NCI-H2196 treated with DMSO at 0.1 percent for 48 hours (cell line): ENCODE measurements at regions not wholly inside any gene's neighbourhood (a gene's known extent, or its start where the extent isn't known, plus 50 kb on each side); places are given as distances from the start of the nearest gene placed in this dataset.
"Not testable (repeated sequence)": the region's sequence is repeated elsewhere in the genome, so short reads cannot be mapped to it uniquely, and the experiment has no call there.

ENCODE experiments used
- DNase-seq: peaks from one replicate; lab custom pipeline; 2025; ENCODE audit not compliant: unreplicated experiment; lab: John Stamatoyannopoulos, UW

DNA sequence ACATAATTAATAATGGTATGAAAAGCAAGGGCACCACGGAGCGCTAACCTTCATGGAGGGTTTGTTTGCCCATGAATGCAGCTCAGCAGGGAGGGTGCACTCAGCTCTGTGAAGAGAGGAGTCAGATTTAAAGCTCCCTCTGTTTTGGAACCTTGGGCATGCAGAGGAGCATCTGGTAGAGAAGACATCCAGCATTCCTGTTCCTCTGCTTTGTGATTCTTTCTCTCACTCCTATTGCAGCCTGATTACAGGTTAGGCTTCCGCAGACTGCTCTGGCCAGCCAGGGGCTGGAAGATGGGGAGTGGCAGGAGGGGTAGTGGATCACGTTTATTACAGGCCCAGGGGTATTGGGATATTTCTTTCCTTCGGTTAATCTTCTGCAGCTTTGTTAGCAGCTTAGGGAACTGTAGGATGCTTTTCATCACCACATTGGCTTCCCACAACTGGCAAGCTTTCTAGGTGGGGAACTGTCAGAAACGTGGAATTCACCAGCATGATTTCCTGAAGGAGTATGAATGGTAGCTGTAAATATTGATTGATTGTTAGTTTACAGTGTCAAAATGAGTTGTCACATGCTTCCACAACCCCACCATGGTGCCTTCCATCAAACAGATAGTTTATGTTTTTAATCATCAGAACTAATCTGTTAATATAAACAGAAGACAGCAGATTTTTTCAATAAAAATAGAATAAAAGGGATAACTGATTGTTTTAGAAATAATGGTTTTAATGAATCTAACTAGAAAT, 201.1 kb downstream of the VAPA start:
- no peak for DNase-seq

DNA sequence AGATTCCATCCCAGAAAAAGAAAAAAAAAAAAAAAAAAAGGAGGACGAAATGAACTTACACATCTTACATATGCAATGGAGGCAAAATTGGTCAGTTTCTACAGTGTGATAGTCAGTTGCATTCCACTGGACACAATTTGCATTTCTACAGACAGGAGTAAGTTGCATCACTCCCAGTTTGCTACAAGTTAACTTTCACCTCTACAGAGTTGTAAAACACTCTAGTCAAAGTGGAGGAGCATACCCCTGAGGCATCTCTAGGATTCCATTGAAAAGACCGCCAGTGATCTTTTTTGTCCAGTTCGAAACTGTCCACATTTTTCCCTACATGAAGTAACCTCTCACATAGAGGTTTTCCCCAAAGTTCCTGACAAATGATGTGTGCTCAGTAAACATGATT, 202.8 kb downstream of the VAPA start:
- DNase-seq = no peak

GRCh38 chr18:10119528-10119927, 205.7 kb downstream of the VAPA start:
- DNase-seq = no peak

DNA sequence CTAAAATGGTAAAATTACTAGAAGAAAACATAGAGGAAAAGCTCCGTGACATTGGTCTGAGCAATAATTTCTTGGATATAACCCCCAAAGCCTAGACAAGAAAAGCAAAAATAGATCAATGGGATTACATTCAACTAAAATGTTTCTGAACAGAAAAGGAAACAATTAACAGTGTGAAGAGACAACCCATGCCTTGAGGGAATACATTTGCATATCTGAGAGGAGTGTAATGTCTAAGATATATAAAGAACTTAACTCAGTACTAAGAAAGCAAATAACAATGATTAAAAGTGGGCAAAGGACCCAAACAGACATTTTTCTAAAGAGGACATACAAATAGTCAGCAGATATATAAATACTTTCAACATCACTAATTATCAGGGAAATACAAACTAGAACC, 206.2 kb downstream of the VAPA start:
- no peak for DNase-seq

DNA sequence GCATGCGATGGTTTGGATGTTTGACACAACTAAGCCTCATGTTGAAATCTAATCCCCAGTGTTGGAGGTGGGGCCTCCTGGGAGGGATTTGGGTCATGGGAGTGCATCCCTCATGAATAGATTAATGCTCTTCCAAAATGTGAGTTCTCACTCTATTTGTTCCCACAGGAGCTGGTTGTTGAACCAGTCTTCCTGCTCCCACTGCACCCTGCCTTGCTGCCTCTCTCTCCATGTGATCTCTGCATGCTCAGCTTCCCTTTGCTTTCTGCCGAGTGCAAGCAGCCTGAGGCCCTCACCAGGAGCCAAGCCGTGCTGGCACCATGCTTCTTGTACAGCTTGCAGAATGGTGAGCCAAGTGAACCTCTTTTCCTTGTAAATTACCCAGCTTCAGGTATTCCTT, 206.8 kb downstream of the VAPA start:
- DNase-seq = no peak

DNA sequence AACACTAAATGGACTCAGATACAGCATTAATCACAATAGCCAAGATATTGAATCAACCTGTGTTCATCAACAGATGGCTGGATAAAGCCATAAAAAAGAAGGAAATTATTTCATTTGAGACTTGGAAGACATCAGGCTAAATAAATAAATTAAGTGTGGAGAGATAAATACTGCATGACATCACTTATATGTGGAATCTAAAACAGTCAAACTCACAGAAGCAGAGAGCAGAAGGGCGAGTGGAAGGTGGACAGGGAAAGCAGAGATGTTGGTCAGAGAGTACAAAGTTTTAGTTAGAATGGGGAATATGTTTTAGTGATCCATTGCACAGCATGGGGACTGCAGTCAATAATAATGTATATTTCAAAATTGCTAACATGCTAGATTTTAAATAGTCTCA, 207.2 kb downstream of the VAPA start:
- DNase-seq = no peak

GRCh38 chr18:10121786-10122515, 208.1 kb downstream of the VAPA start:
- peak; percentile 95 for DNase-seq

DNA sequence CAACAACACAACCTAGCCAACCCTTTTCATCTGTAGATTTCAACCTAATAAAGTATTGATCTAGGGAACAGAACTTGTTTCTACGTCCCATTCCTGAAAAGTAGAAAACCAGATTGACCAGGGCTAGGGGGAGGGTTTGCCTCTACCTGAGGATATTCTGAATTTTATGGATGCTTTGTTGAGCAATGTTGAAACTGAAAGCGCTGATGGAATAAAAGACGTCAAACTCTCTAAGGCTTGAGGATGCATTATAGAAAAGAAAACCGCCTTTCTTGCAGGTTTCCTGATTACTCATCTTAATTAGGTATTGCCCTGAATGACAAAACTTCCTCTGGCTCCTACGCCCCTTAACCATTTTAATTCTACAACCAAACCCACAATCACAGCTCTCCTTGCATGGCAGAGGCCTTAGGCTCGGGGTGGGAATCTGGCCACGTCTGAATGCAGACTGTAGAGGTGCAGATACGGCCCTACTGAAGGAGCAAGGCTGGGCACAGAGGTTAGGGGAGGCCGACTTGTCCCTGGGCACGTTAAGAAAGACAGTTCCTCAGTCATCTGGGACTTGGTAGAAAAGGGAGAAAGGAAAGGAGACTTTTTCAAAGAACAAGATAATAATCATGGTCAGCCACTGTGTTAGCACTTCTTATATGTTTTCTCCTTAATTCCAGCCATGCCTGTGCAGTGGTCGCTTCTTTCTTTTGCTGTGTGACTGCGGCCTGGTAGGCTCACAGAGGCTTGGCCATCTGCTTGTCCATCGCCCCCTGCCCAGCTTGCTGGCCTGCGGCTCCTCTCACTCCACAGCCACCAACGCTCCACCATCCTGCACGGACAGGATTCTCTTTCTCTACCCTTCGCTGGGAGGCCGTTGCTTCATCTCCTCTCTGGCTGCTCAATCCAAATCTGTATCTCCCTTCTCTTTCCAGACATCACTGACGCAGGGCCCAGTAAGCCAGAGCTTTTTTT, 209.5 kb downstream of the VAPA start:
- no peak for DNase-seq

DNA sequence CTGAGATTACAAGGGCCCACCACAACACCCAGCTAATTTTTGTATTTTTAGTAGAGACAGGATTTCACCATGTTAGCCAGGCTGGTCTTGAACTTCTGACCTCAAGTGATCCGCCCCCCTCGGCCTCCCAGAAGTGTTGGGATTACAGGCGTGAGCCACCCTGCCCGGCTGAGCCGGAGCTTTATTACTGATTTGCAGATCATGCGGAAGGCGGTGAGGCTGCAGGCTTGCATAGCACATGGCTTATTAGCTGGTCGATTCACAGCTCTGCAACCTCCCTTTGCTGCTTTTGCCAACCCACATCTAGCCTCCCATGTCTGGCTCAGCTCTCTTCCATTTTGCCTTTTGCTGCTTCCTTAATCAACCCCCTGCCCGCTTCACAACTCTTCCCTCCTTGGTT, 210.3 kb downstream of the VAPA start:
- DNase-seq = no peak

DNA sequence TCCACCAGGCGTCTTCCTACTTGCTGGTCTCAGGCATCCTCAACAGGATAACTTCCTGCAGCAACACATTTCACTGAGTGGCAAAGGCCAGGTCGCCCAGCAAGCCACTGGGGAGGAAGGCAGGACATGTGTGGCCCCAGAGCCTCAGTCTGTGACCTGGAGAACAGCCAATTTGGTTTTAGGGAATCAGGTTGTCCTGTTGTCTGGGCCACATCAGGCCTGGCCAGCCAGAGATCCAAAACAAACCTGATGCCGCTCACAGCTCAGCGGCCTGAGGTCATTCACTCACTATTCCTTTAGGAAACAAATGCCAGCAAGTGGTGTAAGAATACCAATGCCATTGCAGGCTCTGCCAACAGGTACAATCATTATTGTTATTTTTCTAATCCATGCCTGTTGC, 210.7 kb downstream of the VAPA start:
- no peak for DNase-seq

DNA sequence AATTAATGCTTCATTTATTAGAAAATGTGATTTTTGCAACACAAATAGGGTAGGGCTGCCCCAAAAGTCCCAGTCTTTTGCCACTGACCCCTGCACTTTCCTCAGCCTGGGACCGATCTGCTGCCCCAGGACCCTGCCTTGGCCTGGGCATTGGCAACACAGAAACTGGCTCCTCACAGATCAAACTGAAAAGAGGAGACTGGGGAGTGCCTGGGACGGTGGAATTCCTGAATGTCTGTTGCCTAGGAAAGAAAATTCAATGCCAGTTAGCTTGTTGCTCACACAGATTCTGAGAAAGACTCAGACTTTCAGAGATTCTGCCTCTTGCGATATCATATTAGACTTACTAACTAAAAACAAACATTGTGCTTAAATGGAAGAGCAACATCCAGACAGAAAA, 211.2 kb downstream of the VAPA start:
- no peak for DNase-seq

- no peak for DNase-seq
Observed at GRCh38 chr18:10127729-10128128, 213.9 kb downstream of the VAPA start.

GRCh38 chr18:10128921-10129501, 215.2 kb downstream of the VAPA start:
- no peak for DNase-seq

GRCh38 chr18:10130606-10131005, 216.8 kb downstream of the VAPA start:
- no peak for DNase-seq

DNA sequence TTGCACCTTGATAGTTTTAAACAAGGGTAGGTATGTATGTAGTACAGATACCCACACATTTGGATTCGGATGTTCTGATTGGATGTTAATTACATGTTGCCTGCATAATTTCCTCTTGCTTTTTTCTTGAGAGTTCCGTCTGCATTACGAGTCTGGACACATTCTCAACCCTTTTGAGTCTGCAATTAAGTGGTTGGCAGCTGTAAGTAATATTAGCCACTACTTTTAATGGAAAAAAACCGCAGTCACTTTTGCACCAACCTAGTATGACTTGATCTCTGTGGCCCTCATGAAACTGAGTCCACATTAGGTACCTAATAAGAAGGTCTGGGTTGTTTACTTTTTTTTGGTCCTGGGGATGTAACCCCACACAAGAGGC, 217.3 kb downstream of the VAPA start:
- DNase-seq = no peak

- no peak for DNase-seq
Observed at GRCh38 chr18:10131460-10132395, 217.9 kb downstream of the VAPA start.

GRCh38 chr18:10133516-10133915, 219.7 kb downstream of the VAPA start:
- no peak for DNase-seq

DNA sequence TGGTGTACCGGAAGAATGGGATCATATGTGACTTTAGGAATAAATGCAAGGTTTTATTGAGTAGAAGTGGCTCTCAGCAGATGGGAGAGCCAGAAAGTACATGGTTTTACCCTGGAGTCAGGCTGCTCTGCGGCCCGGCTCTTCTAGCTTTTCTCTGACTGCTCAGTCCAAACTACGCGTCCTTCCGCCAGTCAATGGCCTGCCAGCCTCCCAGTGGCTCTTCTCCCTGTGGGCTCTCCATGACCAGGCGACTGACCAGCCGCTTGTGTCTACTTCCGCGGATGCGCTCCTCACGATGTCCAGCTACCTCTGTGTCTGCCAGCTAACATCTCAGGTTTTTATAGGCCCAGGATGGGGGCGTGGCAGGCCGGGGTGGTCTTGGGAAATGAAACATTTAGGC, 220.4 kb downstream of the VAPA start:
- no peak for DNase-seq

GRCh38 chr18:10134749-10135148, 220.9 kb downstream of the VAPA start:
- DNase-seq = not testable (repeated sequence)

DNA sequence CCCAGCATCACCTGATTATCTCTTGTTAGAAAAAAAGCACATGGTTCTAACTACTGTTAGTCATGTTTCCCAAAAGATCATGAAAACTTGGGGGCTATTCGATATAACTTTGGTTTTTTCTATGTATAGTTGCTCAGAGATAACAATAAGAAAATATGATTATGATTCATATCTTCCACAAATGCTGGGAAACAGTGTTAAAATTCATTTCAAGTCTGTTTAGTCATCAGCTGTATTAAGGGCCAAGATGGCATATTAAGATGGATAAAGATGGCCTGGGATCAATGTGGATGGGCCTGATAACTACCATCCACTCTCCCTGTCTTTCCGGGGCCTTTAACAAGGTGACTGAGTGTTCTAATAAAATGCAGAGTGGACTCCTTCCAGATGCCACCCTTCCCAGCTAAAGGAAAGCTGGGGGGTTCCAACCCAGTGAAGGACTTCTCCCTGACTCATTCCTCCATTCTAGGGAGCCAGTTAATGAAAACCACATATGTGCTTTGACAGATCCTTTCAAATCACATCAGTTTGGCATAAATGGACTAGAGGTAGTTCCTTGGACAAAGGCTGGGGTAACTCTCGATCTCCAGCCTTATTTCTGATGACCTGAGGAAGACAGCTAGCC, 221.6 kb downstream of the VAPA start:
- DNase-seq = no peak
